GM23338 (cell line): ENCODE measurements at regions not wholly inside any gene's neighbourhood (a gene's known extent, or its start where the extent isn't known, plus 50 kb on each side); places are given as distances from the start of the nearest gene placed in this dataset.
A peak's percentile ranks its signal among the peaks of the same experiment; 100 is the strongest.

ENCODE experiments used
- ATAC-seq: fragments of 200-7000 bp; cut with Tn5 transposase; 3 replicates; pipeline ENCODE4 v1.9.1; 2020
- DNase-seq: peaks from one replicate; pipeline ENCODE4 v3.0.0-alpha.2; 2015; ENCODE audit warnings: low spot score
- H2AFZ ChIP-seq: fragments of 200-600 bp; sonication (generic); 2 replicates; pipeline ENCODE4 v1.8.0; 2016; ENCODE audit warnings: antibody characterized with exemption, mild to moderate bottlenecking, moderate library complexity
- H3F3A ChIP-seq: fragments of 200-600 bp; sonication (generic); replicated peaks from 2 replicates; pipeline ENCODE4 v1.8.0; 2017; ENCODE audit warnings: antibody characterized with exemption, mixed run types, low read depth
- H3K27ac ChIP-seq: fragments of 200-600 bp; sonication (generic); 2 replicates; pipeline ENCODE4 v1.6.1; 2016; ENCODE audit warnings: low read depth
- H3K27me3 ChIP-seq: fragments of 200-600 bp; sonication (generic); 2 replicates; pipeline ENCODE4 v1.8.0; 2016; ENCODE audit warnings: mild to moderate bottlenecking, mixed run types, moderate library complexity; ENCODE audit not compliant: insufficient read depth
- H3K36me3 ChIP-seq: fragments of 200-600 bp; sonication (generic); 2 replicates; pipeline ENCODE4 v1.8.0; 2016; ENCODE audit warnings: mild to moderate bottlenecking; ENCODE audit not compliant: insufficient read depth
- H3K4me1 ChIP-seq: fragments of 200-600 bp; sonication (generic); 2 replicates; pipeline ENCODE4 v1.8.0; 2016; ENCODE audit warnings: mild to moderate bottlenecking, moderate library complexity; ENCODE audit not compliant: insufficient read depth
- H3K4me2 ChIP-seq: fragments of 200-600 bp; sonication (generic); 2 replicates; pipeline ENCODE4 v1.7.1; 2017; ENCODE audit warnings: mixed run types
- H3K4me3 ChIP-seq: fragments of 200-600 bp; sonication (generic); 2 replicates; pipeline ENCODE4 v1.6.1; 2016; ENCODE audit warnings: mixed run types
- H3K79me2 ChIP-seq: fragments of 200-600 bp; sonication (generic); replicated peaks from 2 replicates; pipeline ENCODE4 v1.8.0; 2017; ENCODE audit warnings: mild to moderate bottlenecking; ENCODE audit not compliant: insufficient read depth
- H3K9me2 ChIP-seq: fragments of 200-600 bp; sonication (generic); 2 replicates; pipeline ENCODE4 v1.8.0; 2017; ENCODE audit not compliant: insufficient read depth
- H4K20me1 ChIP-seq: fragments of 200-600 bp; sonication (generic); replicated peaks from 2 replicates; pipeline ENCODE4 v1.8.0; 2017; ENCODE audit warnings: mild to moderate bottlenecking; ENCODE audit not compliant: insufficient read depth
- H3K27ac Mint-ChIP-seq: 2 replicates; pipeline ENCODE4 v1.8.0; 2020; ENCODE audit warnings: inconsistent platforms, mild to moderate bottlenecking, moderate library complexity, mixed read lengths
- H3K27me3 Mint-ChIP-seq: 3 replicates; pipeline ENCODE4 v1.8.0; 2022; ENCODE audit warnings: low read depth, mild to moderate bottlenecking, moderate library complexity, mixed read lengths, inconsistent platforms; ENCODE audit not compliant: insufficient read depth, poor library complexity
- H3K36me3 Mint-ChIP-seq: 3 replicates; pipeline ENCODE4 v1.8.0; 2021; ENCODE audit warnings: low read depth, mild to moderate bottlenecking, inconsistent platforms, moderate library complexity, mixed read lengths
- H3K4me1 Mint-ChIP-seq: 3 replicates; pipeline ENCODE4 v1.8.0; 2020; ENCODE audit warnings: mild to moderate bottlenecking, inconsistent platforms, mixed read lengths
- H3K4me3 Mint-ChIP-seq: 3 replicates; pipeline ENCODE4 v1.8.0; 2021; ENCODE audit warnings: moderate library complexity, mild to moderate bottlenecking, inconsistent platforms, mixed read lengths
- H3K9me3 Mint-ChIP-seq: 3 replicates; pipeline ENCODE4 v1.8.0; 2020; ENCODE audit warnings: moderate library complexity, mild to moderate bottlenecking, inconsistent platforms, mixed read lengths
- JUNB ChIP-seq: IDR thresholded peaks from one replicate; pipeline ENCODE4 v1.6.1; 2016; ENCODE audit warnings: antibody characterized with exemption; ENCODE audit not compliant: unreplicated experiment
- TF ChIP-seq, protein P1 (sequence below): fragments of 250-450 bp; sonication (Bioruptor Pico); IDR thresholded peaks from 2 replicates; pipeline ENCODE4 v1.5.0; 2020; ENCODE audit warnings: mild to moderate bottlenecking, moderate library complexity
- TF ChIP-seq, protein P2 (sequence below): IDR thresholded peaks from one replicate; pipeline ENCODE4 v1.6.1; 2018; ENCODE audit warnings: antibody characterized with exemption; ENCODE audit not compliant: unreplicated experiment

DNA sequence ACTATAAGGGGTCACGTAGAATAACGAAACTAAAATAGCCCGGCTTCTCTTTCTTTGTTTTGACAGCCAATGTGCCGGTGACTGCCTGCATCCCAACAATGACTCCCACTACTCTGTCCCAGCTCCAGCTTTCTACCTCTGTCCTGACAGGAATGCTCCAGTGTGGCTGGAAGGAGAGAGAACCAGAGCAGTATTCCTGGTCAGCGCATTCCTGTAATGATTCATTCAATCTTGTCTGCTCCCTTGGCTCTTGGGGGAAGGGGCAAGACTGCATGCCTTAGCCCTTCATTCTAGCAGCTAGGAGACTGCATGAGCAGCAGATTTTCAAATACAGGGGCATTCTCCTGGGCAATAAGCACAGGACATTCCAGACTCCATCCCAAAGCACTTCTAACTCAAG is 132.1 kb upstream of the PRMT6 start:
- Histone ChIP-seq H3K4me2 (no peak overlapping the region), H3K36me3 (no peaks in the 10 kb centered on the region), H3K79me2 (no peaks in the 10 kb centered on the region), H3K9me2 (no peaks in the 10 kb centered on the region), H3K4me3 (no peak overlapping the region), H3K27ac (no peak overlapping the region), H3K27me3 (no peaks in the 10 kb centered on the region), H3F3A (no peaks in the 10 kb centered on the region), H4K20me1 (no peaks in the 10 kb centered on the region), H3K4me1 (peaks cover 8% of the 10 kb centered on the region; the same call in 1 of the 2 replicates), H2AFZ (peak overlapping the region; percentile 3; the same call in 1 of the 2 replicates)
- DNase-seq, result peak; percentile 74
- TF ChIP-seq, protein P1, sequence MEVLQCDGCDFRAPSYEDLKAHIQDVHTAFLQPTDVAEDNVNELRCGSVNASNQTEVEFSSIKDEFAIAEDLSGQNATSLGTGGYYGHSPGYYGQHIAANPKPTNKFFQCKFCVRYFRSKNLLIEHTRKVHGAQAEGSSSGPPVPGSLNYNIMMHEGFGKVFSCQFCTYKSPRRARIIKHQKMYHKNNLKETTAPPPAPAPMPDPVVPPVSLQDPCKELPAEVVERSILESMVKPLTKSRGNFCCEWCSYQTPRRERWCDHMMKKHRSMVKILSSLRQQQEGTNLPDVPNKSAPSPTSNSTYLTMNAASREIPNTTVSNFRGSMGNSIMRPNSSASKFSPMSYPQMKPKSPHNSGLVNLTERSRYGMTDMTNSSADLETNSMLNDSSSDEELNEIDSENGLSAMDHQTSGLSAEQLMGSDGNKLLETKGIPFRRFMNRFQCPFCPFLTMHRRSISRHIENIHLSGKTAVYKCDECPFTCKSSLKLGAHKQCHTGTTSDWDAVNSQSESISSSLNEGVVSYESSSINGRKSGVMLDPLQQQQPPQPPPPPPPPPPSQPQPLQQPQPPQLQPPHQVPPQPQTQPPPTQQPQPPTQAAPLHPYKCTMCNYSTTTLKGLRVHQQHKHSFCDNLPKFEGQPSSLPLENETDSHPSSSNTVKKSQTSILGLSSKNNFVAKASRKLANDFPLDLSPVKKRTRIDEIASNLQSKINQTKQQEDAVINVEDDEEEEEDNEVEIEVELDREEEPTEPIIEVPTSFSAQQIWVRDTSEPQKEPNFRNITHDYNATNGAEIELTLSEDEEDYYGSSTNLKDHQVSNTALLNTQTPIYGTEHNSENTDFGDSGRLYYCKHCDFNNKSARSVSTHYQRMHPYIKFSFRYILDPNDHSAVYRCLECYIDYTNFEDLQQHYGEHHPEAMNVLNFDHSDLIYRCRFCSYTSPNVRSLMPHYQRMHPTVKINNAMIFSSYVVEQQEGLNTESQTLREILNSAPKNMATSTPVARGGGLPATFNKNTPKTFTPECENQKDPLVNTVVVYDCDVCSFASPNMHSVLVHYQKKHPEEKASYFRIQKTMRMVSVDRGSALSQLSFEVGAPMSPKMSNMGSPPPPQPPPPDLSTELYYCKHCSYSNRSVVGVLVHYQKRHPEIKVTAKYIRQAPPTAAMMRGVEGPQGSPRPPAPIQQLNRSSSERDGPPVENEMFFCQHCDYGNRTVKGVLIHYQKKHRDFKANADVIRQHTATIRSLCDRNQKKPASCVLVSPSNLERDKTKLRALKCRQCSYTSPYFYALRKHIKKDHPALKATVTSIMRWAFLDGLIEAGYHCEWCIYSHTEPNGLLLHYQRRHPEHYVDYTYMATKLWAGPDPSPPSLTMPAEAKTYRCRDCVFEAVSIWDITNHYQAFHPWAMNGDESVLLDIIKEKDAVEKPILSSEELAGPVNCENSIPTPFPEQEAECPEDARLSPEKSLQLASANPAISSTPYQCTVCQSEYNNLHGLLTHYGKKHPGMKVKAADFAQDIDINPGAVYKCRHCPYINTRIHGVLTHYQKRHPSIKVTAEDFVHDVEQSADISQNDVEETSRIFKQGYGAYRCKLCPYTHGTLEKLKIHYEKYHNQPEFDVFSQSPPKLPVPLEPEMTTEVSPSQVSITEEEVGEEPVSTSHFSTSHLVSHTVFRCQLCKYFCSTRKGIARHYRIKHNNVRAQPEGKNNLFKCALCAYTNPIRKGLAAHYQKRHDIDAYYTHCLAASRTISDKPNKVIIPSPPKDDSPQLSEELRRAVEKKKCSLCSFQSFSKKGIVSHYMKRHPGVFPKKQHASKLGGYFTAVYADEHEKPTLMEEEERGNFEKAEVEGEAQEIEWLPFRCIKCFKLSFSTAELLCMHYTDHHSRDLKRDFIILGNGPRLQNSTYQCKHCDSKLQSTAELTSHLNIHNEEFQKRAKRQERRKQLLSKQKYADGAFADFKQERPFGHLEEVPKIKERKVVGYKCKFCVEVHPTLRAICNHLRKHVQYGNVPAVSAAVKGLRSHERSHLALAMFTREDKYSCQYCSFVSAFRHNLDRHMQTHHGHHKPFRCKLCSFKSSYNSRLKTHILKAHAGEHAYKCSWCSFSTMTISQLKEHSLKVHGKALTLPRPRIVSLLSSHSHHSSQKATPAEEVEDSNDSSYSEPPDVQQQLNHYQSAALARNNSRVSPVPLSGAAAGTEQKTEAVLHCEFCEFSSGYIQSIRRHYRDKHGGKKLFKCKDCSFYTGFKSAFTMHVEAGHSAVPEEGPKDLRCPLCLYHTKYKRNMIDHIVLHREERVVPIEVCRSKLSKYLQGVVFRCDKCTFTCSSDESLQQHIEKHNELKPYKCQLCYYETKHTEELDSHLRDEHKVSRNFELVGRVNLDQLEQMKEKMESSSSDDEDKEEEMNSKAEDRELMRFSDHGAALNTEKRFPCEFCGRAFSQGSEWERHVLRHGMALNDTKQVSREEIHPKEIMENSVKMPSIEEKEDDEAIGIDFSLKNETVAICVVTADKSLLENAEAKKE (CRISPR knock-in tag), result peak; percentile 20; the same call in 1 of the 2 replicates
- TF ChIP-seq JUNB, result no peak
- TF ChIP-seq, protein P2, sequence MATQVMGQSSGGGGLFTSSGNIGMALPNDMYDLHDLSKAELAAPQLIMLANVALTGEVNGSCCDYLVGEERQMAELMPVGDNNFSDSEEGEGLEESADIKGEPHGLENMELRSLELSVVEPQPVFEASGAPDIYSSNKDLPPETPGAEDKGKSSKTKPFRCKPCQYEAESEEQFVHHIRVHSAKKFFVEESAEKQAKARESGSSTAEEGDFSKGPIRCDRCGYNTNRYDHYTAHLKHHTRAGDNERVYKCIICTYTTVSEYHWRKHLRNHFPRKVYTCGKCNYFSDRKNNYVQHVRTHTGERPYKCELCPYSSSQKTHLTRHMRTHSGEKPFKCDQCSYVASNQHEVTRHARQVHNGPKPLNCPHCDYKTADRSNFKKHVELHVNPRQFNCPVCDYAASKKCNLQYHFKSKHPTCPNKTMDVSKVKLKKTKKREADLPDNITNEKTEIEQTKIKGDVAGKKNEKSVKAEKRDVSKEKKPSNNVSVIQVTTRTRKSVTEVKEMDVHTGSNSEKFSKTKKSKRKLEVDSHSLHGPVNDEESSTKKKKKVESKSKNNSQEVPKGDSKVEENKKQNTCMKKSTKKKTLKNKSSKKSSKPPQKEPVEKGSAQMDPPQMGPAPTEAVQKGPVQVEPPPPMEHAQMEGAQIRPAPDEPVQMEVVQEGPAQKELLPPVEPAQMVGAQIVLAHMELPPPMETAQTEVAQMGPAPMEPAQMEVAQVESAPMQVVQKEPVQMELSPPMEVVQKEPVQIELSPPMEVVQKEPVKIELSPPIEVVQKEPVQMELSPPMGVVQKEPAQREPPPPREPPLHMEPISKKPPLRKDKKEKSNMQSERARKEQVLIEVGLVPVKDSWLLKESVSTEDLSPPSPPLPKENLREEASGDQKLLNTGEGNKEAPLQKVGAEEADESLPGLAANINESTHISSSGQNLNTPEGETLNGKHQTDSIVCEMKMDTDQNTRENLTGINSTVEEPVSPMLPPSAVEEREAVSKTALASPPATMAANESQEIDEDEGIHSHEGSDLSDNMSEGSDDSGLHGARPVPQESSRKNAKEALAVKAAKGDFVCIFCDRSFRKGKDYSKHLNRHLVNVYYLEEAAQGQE, result no peak
- Mint-ChIP-seq H3K4me3 (no peak overlapping the region), H3K36me3 (no peaks in the 10 kb centered on the region), H3K27me3 (no peaks in the 10 kb centered on the region), H3K9me3 (no peaks in the 10 kb centered on the region), H3K4me1 (peaks cover 6% of the 10 kb centered on the region), H3K27ac (peak overlapping the region; percentile 46; the same call in 1 of the 2 replicates)
- ATAC-seq, result peak; percentile 94
